HCT116 (cell line): ENCODE measurements at regions not wholly inside any gene's neighbourhood (a gene's known extent, or its start where the extent isn't known, plus 50 kb on each side); places are given as distances from the start of the nearest gene placed in this dataset.

ENCODE experiments used
- ATAC-seq: fragments of 200-7000 bp; cut with Tn5 transposase; 2 replicates; pipeline ENCODE4 v1.9.1; 2020; ENCODE audit warnings: mild to moderate bottlenecking, moderate library complexity
- BruUV-seq: library from RNA; stranded (reverse); fragments of 400-500 nt; replicated peaks from 2 replicates; lab custom pipeline; 2021; lab: Mats Ljungman, UMichigan
- CTCF ChIA-PET: fragments of 300-600 bp; sonication (Branson Sonifier 250); formaldehyde crosslinking; loops from one replicate; lab custom pipeline; 2021; ENCODE audit warnings: antibody characterized with exemption; lab: Charles Lee
- POLR2A ChIA-PET: fragments of 300-600, 350-600 bp; sonication (Branson Sonifier 250); formaldehyde crosslinking; loops from one replicate; lab custom pipeline; 2021; ENCODE audit warnings: antibody characterized with exemption; lab: Charles Lee
- RAD21 ChIA-PET, 2 experiments: fragments of 300-600 bp; sonication (Branson Sonifier 250); formaldehyde crosslinking; loops; one replicate each; lab custom pipeline; 2023; ENCODE audit warnings: low total read pairs in 2 of 2; ENCODE audit not compliant: uncharacterized antibody in 2 of 2, unreplicated experiment in 2 of 2, low non-redundant PET in 1 of 2; lab: Charles Lee
- DNase-seq: peaks from one replicate; pipeline ENCODE4 v3.0.0-alpha.2; 2010; ENCODE audit warnings: low read depth, low spot score
- H2AFZ ChIP-seq: fragments of 200-600 bp; shearing (Covaris generic), sonication (generic); 2 replicates; pipeline ENCODE4 v1.6.1; 2017; ENCODE audit warnings: low read depth, mixed run types, mixed read lengths, antibody characterized with exemption, low read length; ENCODE audit not compliant: poor library complexity, severe bottlenecking
- H3K27ac ChIP-seq: 2 replicates; pipeline ENCODE4 v1.5.1; 2012; ENCODE audit warnings: low read depth, low read length
- H3K27me3 ChIP-seq: fragments of 200-600 bp; sonication (generic); 2 replicates; pipeline ENCODE4 v1.6.1; 2016; ENCODE audit warnings: mixed run types, low read length, mixed read lengths; ENCODE audit not compliant: insufficient read depth
- H3K36me3 ChIP-seq, 2 experiments: fragments of 200-500 bp in 1 of 2; fragments of 200-600 bp in 1 of 2; sonication (Bioruptor generic) in 1 of 2; sonication (generic) in 1 of 2; 2 replicates each; pipeline versions ENCODE4 v1.5.1 to v1.6.1; 2014 to 2016; ENCODE audit warnings: low read length in 2 of 2, inconsistent platforms in 1 of 2, mixed read lengths in 1 of 2, mixed run types in 1 of 2; ENCODE audit not compliant: insufficient read depth in 2 of 2, control insufficient read depth in 1 of 2
- H3K4me1 ChIP-seq, 2 experiments: fragments of 200-600 bp in 1 of 2; sonication (generic) in 1 of 2; 2 replicates each; pipeline versions ENCODE4 v1.5.1 to v1.6.1; 2012 to 2017; ENCODE audit warnings: low read length in 2 of 2, inconsistent platforms in 1 of 2, mild to moderate bottlenecking in 1 of 2, mixed read lengths in 1 of 2, mixed run types in 1 of 2, moderate library complexity in 1 of 2; ENCODE audit not compliant: insufficient read depth in 2 of 2, control insufficient read depth in 1 of 2
- H3K4me2 ChIP-seq: fragments of 200-600 bp; sonication (generic); 2 replicates; pipeline ENCODE4 v1.6.1; 2017; ENCODE audit warnings: mixed run types, low read length, mixed read lengths
- H3K4me3 ChIP-seq, 2 experiments: fragments of 200-600 bp in 1 of 2; sonication (generic) in 1 of 2; replicated peaks in 1 of 2; 2 replicates each; pipeline ENCODE4 v1.5.1; 2011 to 2016; ENCODE audit warnings: low read length in 2 of 2, control low read depth in 1 of 2, low read depth in 1 of 2, mild to moderate bottlenecking in 1 of 2, mixed read lengths in 1 of 2, mixed run types in 1 of 2
- H3K79me2 ChIP-seq: fragments of 200-600 bp; sonication (generic); 2 replicates; pipeline ENCODE4 v1.6.1; 2017; ENCODE audit warnings: mild to moderate bottlenecking, mixed run types, low read length, moderate library complexity, mixed read lengths; ENCODE audit not compliant: insufficient read depth
- H3K9ac ChIP-seq: fragments of 200-600 bp; sonication (generic); 2 replicates; pipeline ENCODE4 v1.6.1; 2016; ENCODE audit warnings: low read length, mixed read lengths
- H3K9me2 ChIP-seq: fragments of 200-600 bp; sonication (generic), shearing (Covaris generic); 2 replicates; pipeline ENCODE4 v1.6.1; 2017; ENCODE audit warnings: mixed run types, mild to moderate bottlenecking, moderate library complexity; ENCODE audit not compliant: insufficient read depth
- H3K9me3 ChIP-seq, 2 experiments: fragments of 200-500 bp in 1 of 2; fragments of 200-600 bp in 1 of 2; sonication (Bioruptor generic) in 1 of 2; sonication (generic) in 1 of 2; 2 replicates each; pipeline ENCODE4 v1.6.1; 2014 to 2017; ENCODE audit warnings: low read length in 2 of 2, mixed read lengths in 2 of 2, inconsistent platforms in 1 of 2, low read depth in 1 of 2, mild to moderate bottlenecking in 1 of 2, mixed run types in 1 of 2, moderate library complexity in 1 of 2; ENCODE audit not compliant: control insufficient read depth in 1 of 2, insufficient read depth in 1 of 2
- H4K20me1 ChIP-seq: fragments of 200-600 bp; sonication (generic), shearing (Covaris generic); 2 replicates; pipeline ENCODE4 v1.6.1; 2017; ENCODE audit warnings: mixed run types, mild to moderate bottlenecking, moderate library complexity; ENCODE audit not compliant: insufficient read depth
- CBX3 ChIP-seq: IDR thresholded peaks from 2 replicates; pipeline ENCODE4 v1.6.1; 2012; ENCODE audit warnings: low read depth
- ELF1 ChIP-seq: IDR thresholded peaks from 2 replicates; pipeline ENCODE4 v1.6.1; 2012; ENCODE audit warnings: low read depth, borderline replicate concordance
- EZH2 ChIP-seq: fragments of 200-600 bp; sonication (generic); IDR thresholded peaks from 2 replicates; pipeline ENCODE4 v1.6.1; 2017; ENCODE audit warnings: antibody characterized with exemption, mixed run types
- JUND ChIP-seq: IDR thresholded peaks from 2 replicates; pipeline ENCODE4 v1.6.1; 2012
- POLR2A ChIP-seq: IDR thresholded peaks from 2 replicates; pipeline ENCODE4 v1.7.0; 2011; ENCODE audit warnings: borderline replicate concordance; ENCODE audit not compliant: insufficient read depth, insufficient read length; ENCODE audit errors: extremely low read depth
- POLR2AphosphoS5 ChIP-seq: IDR thresholded peaks from 2 replicates; pipeline ENCODE4 v1.6.1; 2011; ENCODE audit warnings: mild to moderate bottlenecking, low read depth, low read length, moderate library complexity
- SRF ChIP-seq: IDR thresholded peaks from 2 replicates; pipeline ENCODE4 v1.6.1; 2012; ENCODE audit warnings: low read depth
- YY1 ChIP-seq: IDR thresholded peaks from 2 replicates; pipeline ENCODE4 v1.6.1; 2011; ENCODE audit warnings: low read length, low read depth, moderate library complexity, mild to moderate bottlenecking; ENCODE audit not compliant: insufficient replicate concordance; ENCODE audit errors: extremely low read depth
- ZNF274 ChIP-seq: fragments of 200-500 bp; sonication (Bioruptor generic); IDR thresholded peaks from 2 replicates; pipeline ENCODE4 v1.6.1; 2014; ENCODE audit warnings: mild to moderate bottlenecking, low read depth, low read length, inconsistent platforms
- intact Hi-C: fragments of 100-400 bp; cut with micrococcal nuclease; formaldehyde crosslinking; loops from 2 replicates; pipeline ENCODE4 v1.10.0; 2022
- TF ChIP-seq, protein P1 (sequence below): IDR thresholded peaks from 2 replicates; pipeline ENCODE4 v1.6.1; 2012

DNA sequence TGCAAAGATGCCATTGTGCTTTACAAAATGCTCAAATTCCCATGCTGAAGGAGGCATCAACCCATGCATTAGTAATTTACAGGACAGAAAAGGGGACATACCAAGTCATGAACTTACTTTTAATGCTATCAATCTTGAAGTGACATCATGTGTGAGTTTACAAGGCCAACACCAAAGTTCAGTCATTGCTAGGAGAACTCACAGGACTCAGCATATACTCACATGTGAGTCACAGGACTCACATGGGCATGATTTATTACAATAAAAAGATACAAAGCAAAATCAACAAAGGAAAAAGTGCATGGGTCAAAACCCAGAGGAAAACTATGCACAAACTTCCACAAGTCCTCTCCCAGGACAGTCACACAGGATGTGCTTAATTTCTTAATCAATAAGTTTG is 1656.0 kb downstream of the MRPL39 start:
- DNase-seq = no peak
- Histone ChIP-seq H3K4me3 (no peak overlapping the region), H4K20me1 (no peaks in the 10 kb centered on the region), H3K27ac (no peak overlapping the region), H3K4me2 (no peak overlapping the region), H3K79me2 (no peaks in the 10 kb centered on the region), H3K36me3 (no peaks in the 10 kb centered on the region), H2AFZ (no peak overlapping the region), H3K9me2 (no peaks in the 10 kb centered on the region), H3K27me3 (no peaks in the 10 kb centered on the region), H3K4me1 (no peaks in the 10 kb centered on the region), H3K9ac (no peak overlapping the region), H3K9me3 (peaks cover 12 to 42% of the 10 kb centered on the region in 2 experiments; a peak in 3 of 4 replicates)
- ATAC-seq = no peak
- ChIA-PET CTCF (no interaction called here), RAD21 (no interaction called here), POLR2A (no interaction called here)
- no peak for TF ChIP-seq JUND
- TF ChIP-seq EZH2 = no peak
- TF ChIP-seq YY1 = no peak
- TF ChIP-seq ELF1 = no peak
- no peak for TF ChIP-seq CBX3
- no peak for TF ChIP-seq SRF
- TF ChIP-seq POLR2A = no peak
- no peak for TF ChIP-seq ZNF274
- TF ChIP-seq POLR2AphosphoS5 = no peak
- TF ChIP-seq, protein P1, sequence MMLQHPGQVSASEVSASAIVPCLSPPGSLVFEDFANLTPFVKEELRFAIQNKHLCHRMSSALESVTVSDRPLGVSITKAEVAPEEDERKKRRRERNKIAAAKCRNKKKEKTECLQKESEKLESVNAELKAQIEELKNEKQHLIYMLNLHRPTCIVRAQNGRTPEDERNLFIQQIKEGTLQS = no peak
- intact Hi-C loops = no loop called here
- no TSS peak for BruUV-seq

DNA sequence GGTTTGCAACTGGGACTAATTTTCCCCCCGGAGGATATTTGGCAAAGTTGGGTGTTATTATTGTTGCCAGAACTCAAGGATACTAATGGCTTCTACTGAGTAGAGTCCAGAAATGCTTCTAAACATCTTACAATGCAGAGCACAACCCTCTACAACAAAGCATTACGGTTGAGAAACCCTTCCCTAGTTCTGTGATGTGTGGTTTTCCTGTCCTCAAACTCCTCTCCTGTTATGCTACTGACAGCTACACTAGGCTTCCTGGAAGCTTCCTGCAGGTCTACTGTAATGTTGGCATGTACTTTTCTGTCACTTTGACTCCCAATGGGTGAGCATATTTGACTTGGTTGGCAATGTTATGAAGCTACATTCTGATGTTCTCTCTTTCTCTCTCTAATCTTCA is 1656.9 kb downstream of the MRPL39 start:
- DNase-seq = no peak
- ChIA-PET RAD21 (no interaction called here), POLR2A (no interaction called here), CTCF (no interaction called here)
- Histone ChIP-seq H3K9ac (no peak overlapping the region), H3K4me3 (no peak overlapping the region), H3K9me2 (no peaks in the 10 kb centered on the region), H4K20me1 (no peaks in the 10 kb centered on the region), H2AFZ (no peak overlapping the region), H3K4me2 (no peak overlapping the region), H3K79me2 (no peaks in the 10 kb centered on the region), H3K36me3 (no peaks in the 10 kb centered on the region), H3K27me3 (no peaks in the 10 kb centered on the region), H3K27ac (no peak overlapping the region), H3K4me1 (no peaks in the 10 kb centered on the region), H3K9me3 (peaks cover 5 to 38% of the 10 kb centered on the region in 2 experiments; a peak in 3 of 4 replicates)
- BruUV-seq = no TSS peak
- intact Hi-C loops = no loop called here
- no peak for ATAC-seq
- TF ChIP-seq SRF = no peak
- TF ChIP-seq YY1 = no peak
- TF ChIP-seq, protein P1 = no peak
